LNCaP clone FGC (cell line): ENCODE measurements at regions not wholly inside any gene's neighbourhood (a gene's known extent, or its start where the extent isn't known, plus 50 kb on each side); places are given as distances from the start of the nearest gene placed in this dataset.
"Not testable (repeated sequence)": the region's sequence is repeated elsewhere in the genome, so short reads cannot be mapped to it uniquely, and the experiment has no call there.

Experiments
- DNase-seq: peaks from one replicate; pipeline ENCODE4 v3.0.0-alpha.2; 2011; ENCODE audit warnings: low read depth
- H3K4me3 ChIP-seq: 2 replicates; pipeline ENCODE4 v1.5.1; 2011; ENCODE audit warnings: mild to moderate bottlenecking, low read depth, low read length, control low read depth
- TF ChIP-seq, protein P1 (sequence below): IDR thresholded peaks from 2 replicates; pipeline ENCODE4 v1.5.1; 2012; ENCODE audit warnings: mild to moderate bottlenecking; ENCODE audit not compliant: control insufficient read depth, insufficient read depth; ENCODE audit errors: extremely low read depth

DNA sequence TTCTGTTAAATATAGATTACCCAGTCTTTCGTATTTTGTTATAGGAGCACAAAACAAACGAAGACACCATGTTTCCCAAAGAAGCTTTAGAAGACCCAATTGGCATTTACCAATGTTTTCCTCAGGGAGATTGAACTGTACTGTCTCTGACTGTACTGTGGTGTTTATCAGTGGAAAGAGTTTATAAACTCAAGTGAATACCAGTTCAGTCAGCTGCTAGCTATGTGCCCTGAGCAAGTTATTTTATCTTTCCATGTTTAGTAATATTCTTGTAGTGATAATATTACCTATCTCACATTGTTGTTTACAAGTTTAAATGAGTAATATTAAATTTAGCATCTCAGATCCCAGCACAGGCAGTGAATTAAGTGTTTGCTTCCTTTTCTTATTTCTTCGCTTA, 773.2 kb downstream of the KCNA4 start:
- DNase-seq = no peak
- TF ChIP-seq, protein P1, sequence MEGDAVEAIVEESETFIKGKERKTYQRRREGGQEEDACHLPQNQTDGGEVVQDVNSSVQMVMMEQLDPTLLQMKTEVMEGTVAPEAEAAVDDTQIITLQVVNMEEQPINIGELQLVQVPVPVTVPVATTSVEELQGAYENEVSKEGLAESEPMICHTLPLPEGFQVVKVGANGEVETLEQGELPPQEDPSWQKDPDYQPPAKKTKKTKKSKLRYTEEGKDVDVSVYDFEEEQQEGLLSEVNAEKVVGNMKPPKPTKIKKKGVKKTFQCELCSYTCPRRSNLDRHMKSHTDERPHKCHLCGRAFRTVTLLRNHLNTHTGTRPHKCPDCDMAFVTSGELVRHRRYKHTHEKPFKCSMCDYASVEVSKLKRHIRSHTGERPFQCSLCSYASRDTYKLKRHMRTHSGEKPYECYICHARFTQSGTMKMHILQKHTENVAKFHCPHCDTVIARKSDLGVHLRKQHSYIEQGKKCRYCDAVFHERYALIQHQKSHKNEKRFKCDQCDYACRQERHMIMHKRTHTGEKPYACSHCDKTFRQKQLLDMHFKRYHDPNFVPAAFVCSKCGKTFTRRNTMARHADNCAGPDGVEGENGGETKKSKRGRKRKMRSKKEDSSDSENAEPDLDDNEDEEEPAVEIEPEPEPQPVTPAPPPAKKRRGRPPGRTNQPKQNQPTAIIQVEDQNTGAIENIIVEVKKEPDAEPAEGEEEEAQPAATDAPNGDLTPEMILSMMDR = no peak
- no peak overlapping the region for H3K4me3 ChIP-seq

DNA sequence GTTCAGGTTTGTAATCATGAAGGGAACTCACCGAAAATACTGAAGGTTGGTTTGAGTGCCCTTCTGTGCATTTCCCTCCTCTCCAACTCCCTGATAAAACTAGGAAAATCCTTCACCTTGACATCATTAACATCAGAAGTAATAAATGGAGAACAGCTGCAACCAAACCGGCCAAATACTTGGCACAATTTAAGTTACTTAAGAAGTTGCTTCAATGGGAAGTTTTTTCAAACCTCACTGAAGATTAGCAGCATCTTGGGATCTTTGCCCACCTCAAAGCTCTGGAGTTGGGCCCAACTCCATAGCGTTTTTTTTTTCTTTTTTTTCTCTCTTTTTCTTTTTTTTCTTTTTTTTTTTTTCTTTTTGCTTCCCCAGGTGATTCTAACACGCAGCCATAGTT, 784.8 kb downstream of the KCNA4 start:
- TF ChIP-seq, protein P1 = no peak
- DNase-seq = no peak
- H3K4me3 ChIP-seq = no peak overlapping the region

DNA sequence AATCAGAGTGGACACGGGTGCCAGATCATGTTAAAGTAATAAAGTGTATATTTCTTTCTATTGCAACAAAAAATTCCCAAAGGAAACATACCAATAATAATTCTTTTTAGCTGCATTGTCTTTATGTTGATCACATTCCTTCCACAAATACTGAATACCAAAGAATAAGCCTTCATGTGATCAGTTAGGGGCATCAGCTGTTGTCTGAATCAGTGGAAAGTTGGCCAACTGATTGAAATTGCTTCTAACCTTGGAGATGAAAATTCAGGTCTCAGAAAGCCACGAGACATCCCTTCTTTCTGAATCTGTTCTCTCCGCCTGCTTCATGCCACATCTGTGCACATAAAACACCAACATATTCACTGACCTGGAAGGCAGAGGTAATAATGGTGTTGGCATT, 785.2 kb downstream of the KCNA4 start:
- no peak for DNase-seq
- no peak overlapping the region for H3K4me3 ChIP-seq
- TF ChIP-seq, protein P1 = no peak

DNA sequence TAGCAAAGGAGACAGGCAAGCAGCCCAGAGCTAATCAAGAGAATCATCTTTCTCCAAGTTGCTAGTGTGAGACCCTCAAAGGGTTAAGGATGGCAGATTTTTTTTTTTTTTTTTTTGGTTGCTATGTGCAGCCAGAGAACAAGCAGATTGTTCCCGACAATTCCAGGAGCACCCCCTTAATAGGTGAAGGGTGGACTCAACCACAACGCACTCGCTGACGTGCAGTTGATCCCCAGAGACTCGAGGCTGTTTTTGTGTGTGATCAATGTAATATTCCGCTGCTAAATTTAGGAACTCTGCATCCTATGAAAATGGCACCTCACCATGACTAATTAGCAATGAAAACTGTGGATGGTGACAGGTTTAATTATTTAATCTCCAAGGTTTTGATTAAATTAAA, 789.0 kb downstream of the KCNA4 start:
- no peak overlapping the region for H3K4me3 ChIP-seq
- TF ChIP-seq, protein P1 = no peak
- no peak for DNase-seq

DNA sequence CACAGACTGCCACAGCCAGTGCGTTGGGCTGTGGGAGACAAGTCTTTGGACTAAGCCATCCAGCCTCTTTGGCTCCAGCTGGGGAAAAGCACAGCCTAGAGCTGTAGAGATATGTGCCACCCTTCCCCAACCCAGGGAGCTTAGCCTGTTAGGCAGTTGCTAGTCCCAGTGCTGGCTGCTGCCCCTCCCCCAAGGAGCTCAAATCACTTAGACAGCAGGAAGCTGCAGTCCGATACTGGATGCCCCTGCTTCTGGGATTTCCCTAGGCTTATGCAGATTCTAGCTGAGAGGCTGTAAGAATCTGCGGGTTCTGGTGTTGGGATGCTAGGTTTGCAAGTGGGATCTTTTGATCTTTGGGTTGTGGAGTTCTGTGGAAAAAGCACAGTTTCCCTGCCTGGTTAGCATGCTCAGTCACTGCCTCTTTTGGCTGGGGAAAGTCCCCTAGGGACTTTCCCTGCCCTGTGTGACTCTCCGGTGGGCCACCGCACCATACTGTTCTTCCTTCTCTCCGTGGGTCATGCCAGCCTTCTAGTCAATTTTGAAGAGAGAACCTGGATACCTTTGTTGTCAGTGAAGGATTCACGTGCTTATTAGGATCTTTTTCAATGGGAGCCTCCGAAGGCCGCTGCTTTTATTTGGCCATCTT, 792.0 kb downstream of the KCNA4 start:
- DNase-seq = no peak
- TF ChIP-seq, protein P1 = no peak
- no peak overlapping the region for H3K4me3 ChIP-seq

DNA sequence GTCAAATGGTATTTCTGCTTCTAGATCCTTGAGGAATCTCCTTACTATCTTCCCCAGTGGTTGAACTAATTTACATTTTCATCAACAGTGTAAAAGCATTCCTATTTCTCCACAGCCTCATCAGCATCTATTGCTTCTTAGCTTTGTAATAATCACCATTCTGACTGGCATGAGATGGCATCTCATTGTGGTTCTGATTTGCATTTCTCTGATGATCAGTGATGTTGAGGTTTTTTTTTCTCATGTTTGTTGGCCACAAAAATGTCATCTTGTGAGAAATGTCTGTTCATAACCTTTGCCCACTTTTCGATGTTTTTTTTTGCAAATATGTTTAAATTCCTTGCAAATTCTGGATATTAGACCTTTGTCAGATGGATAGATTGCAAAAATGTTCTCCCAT, 797.3 kb downstream of the KCNA4 start:
- DNase-seq, H3K4me3 ChIP-seq: not testable (repeated sequence)

DNA sequence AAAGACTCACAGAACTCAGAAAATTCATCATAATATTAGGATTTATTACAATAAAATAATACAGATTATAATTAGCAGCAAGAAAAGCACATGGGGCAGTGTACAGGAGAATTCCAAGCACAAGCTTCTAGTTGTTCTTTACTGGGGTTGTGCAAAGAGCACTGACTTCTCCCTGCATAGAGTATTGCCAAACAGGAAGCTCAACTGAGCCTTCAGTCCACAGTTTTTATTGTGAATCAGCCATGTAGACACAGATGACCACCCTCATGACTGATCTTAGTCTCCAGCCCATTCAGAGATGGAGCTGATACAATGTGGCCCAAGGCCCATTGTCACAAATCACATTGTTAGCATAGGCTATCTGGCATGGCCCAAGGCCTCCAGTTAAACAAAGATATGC, 798.9 kb downstream of the KCNA4 start:
- no peak overlapping the region for H3K4me3 ChIP-seq
- DNase-seq = no peak

More for the DNA sequence above, 798.9 kb downstream of the KCNA4 start:
- TF ChIP-seq, protein P1 = no peak
